Fibroblast of skin of abdomen (primary cell): ENCODE measurements at regions not wholly inside any gene's neighbourhood (a gene's known extent, or its start where the extent isn't known, plus 50 kb on each side); places are given as distances from the start of the nearest gene placed in this dataset.

Source experiments
- DNase-seq: peaks from one replicate; pipeline ENCODE4 v3.0.0-alpha.2; 2013

- no peak for DNase-seq
Observed at GRCh38 chr3:177515786-177516157, 318.5 kb upstream of the TBL1XR1 start.

GRCh38 chr3:177516158-177517011 lies 319.1 kb upstream of the TBL1XR1 start:
- DNase-seq: peak; percentile 94

- DNase-seq: no peak
Observed at GRCh38 chr3:177517906-177518305, 320.6 kb upstream of the TBL1XR1 start.

- DNase-seq: no peak
Observed at GRCh38 chr3:177519588-177519987, 322.3 kb upstream of the TBL1XR1 start.

GRCh38 chr3:177521305-177521704 lies 324.0 kb upstream of the TBL1XR1 start:
- DNase-seq: no peak

GRCh38 chr3:177522051-177522450 lies 324.8 kb upstream of the TBL1XR1 start:
- no peak for DNase-seq

- DNase-seq: no peak
Observed at GRCh38 chr3:177523067-177523675, 325.9 kb upstream of the TBL1XR1 start.

GRCh38 chr3:177523872-177524438 lies 326.7 kb upstream of the TBL1XR1 start:
- DNase-seq: no peak

- no peak for DNase-seq
Observed at GRCh38 chr3:177524742-177525141, 327.5 kb upstream of the TBL1XR1 start.

GRCh38 chr3:177525414-177525813 lies 328.1 kb upstream of the TBL1XR1 start:
- DNase-seq: no peak

- no peak for DNase-seq
Observed at GRCh38 chr3:177525987-177526712, 328.9 kb upstream of the TBL1XR1 start.

- DNase-seq: no peak
Observed at GRCh38 chr3:177527182-177527581, 329.9 kb upstream of the TBL1XR1 start.

- no peak for DNase-seq
Observed at GRCh38 chr3:177528306-177529070, 331.2 kb upstream of the TBL1XR1 start.

- DNase-seq: no peak
Observed at GRCh38 chr3:177529071-177529550, 331.8 kb upstream of the TBL1XR1 start.

GRCh38 chr3:177529716-177530335 lies 332.5 kb upstream of the TBL1XR1 start:
- no peak for DNase-seq

- DNase-seq: no peak
Observed at GRCh38 chr3:177530908-177531307, 333.6 kb upstream of the TBL1XR1 start.

GRCh38 chr3:177536873-177537272 lies 339.6 kb upstream of the TBL1XR1 start:
- no peak for DNase-seq

- no peak for DNase-seq
Observed at GRCh38 chr3:177537612-177538011, 340.3 kb upstream of the TBL1XR1 start.

GRCh38 chr3:177538048-177538749 lies 340.9 kb upstream of the TBL1XR1 start:
- peak; percentile 32 for DNase-seq

GRCh38 chr3:177538750-177539730 lies 341.8 kb upstream of the TBL1XR1 start:
- no peak for DNase-seq
